ENCODE measurements at regions not wholly inside any gene's neighbourhood (a gene's known extent, or its start where the extent isn't known, plus 50 kb on each side); places are given as distances from the start of the nearest gene placed in this dataset.

DNA sequence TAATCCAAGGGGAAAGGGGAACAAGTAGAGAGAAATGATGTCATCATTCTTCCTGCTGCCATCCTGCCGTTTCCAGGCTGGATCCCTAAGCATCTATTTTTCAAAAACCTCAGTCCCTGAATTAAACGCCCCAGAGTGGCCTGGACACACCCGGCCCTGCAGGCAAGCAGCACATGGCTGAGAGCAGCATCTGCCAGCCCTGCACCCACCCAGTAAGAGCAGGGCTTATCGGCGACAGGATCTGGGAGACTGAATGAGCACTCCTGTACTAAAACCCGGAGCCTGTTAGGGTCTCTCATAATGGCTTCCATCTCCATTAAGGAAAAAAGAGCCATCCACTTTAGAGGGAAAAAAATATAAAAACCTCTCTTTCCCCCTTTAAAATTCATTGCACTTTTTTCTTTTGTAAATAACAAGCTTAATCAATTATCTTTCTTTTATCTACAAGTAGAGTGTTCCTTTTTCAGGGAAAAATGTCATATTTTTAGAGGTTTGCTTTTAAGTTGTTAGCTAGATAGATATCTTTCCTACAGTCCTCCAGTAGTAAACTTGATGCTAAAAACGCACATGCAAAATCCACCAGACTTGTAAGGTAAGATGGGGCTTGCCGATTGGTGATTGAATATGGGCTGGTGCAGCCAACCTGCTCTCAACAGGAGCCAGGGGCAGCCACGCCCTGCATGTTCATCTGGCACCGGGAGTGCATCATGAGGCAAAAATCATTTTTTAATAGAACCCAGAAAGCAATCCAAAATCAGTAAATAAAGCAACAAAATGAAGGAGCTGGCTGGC lies 457.8 kb downstream of the EIPR1 start:
- no peak overlapping the region for H3K27ac ChIP-seq (ENCODE audit: low read depth, low read length)
- no peaks in the 10 kb centered on the region for H3K4me1 ChIP-seq (ENCODE audit: control insufficient read depth, low read length)
- H3K4me2 ChIP-seq (ENCODE audit: low read length), result no peak overlapping the region
- H3F3A ChIP-seq (ENCODE audit: control insufficient read depth, insufficient read depth), result no peaks in the 10 kb centered on the region
- H3K79me2 ChIP-seq (ENCODE audit: control insufficient read depth, low read length), result no peaks in the 10 kb centered on the region
- H3K27me3 ChIP-seq (ENCODE audit: control insufficient read depth, low read length), result no peaks in the 10 kb centered on the region
- H3K4me3 ChIP-seq (ENCODE audit: low read length), result no peak overlapping the region
- no peaks in the 10 kb centered on the region for H3K36me3 ChIP-seq (ENCODE audit: control insufficient read depth, low read length)
- H3K9me2 ChIP-seq (replicated peaks; ENCODE audit: control insufficient read depth, low read length), result no peaks in the 10 kb centered on the region
- peaks cover 5% of the 10 kb centered on the region; the same call in 1 of the 2 replicates for H3K9me3 ChIP-seq (ENCODE audit: control insufficient read depth, insufficient read depth, low read length)
- no peaks in the 10 kb centered on the region for H4K20me1 ChIP-seq (ENCODE audit: control insufficient read depth, insufficient read depth, low read depth, low read length)
- TF ChIP-seq, protein P1, sequence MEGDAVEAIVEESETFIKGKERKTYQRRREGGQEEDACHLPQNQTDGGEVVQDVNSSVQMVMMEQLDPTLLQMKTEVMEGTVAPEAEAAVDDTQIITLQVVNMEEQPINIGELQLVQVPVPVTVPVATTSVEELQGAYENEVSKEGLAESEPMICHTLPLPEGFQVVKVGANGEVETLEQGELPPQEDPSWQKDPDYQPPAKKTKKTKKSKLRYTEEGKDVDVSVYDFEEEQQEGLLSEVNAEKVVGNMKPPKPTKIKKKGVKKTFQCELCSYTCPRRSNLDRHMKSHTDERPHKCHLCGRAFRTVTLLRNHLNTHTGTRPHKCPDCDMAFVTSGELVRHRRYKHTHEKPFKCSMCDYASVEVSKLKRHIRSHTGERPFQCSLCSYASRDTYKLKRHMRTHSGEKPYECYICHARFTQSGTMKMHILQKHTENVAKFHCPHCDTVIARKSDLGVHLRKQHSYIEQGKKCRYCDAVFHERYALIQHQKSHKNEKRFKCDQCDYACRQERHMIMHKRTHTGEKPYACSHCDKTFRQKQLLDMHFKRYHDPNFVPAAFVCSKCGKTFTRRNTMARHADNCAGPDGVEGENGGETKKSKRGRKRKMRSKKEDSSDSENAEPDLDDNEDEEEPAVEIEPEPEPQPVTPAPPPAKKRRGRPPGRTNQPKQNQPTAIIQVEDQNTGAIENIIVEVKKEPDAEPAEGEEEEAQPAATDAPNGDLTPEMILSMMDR (IDR thresholded peaks at IDR 0.05; ENCODE audit: low read depth, low read length, poor library complexity, severe bottlenecking), result no peak
- TF ChIP-seq EZH2phosphoT487 (IDR thresholded peaks at IDR 0.05; ENCODE audit: borderline replicate concordance, low read length), result no peak

DNA sequence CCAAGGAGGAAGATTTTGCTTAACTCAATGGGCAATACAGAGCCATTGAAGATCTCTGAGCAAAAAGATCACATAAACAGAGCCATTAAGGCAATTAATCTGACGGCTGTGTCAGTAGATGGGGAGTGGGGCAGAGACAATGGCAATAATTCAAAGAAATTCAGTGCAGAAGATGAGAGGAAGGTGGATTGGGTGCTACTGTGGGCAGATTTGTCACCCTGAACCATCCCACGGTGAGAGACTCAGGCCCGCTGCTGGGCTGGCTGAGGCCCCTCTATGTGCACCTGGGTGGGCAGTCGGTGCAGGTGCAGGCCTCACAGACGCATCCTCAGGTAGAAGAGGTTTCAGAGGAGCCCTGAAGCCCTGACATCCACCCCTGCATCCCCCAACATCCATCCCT lies 458.6 kb downstream of the EIPR1 start:
- no peaks in the 10 kb centered on the region for H3K4me1 ChIP-seq (ENCODE audit: control insufficient read depth, low read length)
- no peaks in the 10 kb centered on the region for H4K20me1 ChIP-seq (ENCODE audit: control insufficient read depth, insufficient read depth, low read depth, low read length)
- H3K27ac ChIP-seq (ENCODE audit: low read depth, low read length), result no peak overlapping the region
- H3K36me3 ChIP-seq (ENCODE audit: control insufficient read depth, low read length), result no peaks in the 10 kb centered on the region
- H3K4me2 ChIP-seq (ENCODE audit: low read length), result no peak overlapping the region
- no peaks in the 10 kb centered on the region for H3K27me3 ChIP-seq (ENCODE audit: control insufficient read depth, low read length)
- TF ChIP-seq, protein P1 (IDR thresholded peaks at IDR 0.05; ENCODE audit: low read depth, low read length, poor library complexity, severe bottlenecking), result no peak
- no peak for TF ChIP-seq EZH2phosphoT487 (IDR thresholded peaks at IDR 0.05; ENCODE audit: borderline replicate concordance, low read length)
- H3K79me2 ChIP-seq (ENCODE audit: control insufficient read depth, low read length), result no peaks in the 10 kb centered on the region
- H3K4me3 ChIP-seq (ENCODE audit: low read length), result no peak overlapping the region
- H3K9me2 ChIP-seq (replicated peaks; ENCODE audit: control insufficient read depth, low read length), result no peaks in the 10 kb centered on the region
- H3F3A ChIP-seq (ENCODE audit: control insufficient read depth, insufficient read depth), result no peaks in the 10 kb centered on the region
- H3K9me3 ChIP-seq (ENCODE audit: control insufficient read depth, insufficient read depth, low read length), result peaks cover 5% of the 10 kb centered on the region; the same call in 1 of the 2 replicates

DNA sequence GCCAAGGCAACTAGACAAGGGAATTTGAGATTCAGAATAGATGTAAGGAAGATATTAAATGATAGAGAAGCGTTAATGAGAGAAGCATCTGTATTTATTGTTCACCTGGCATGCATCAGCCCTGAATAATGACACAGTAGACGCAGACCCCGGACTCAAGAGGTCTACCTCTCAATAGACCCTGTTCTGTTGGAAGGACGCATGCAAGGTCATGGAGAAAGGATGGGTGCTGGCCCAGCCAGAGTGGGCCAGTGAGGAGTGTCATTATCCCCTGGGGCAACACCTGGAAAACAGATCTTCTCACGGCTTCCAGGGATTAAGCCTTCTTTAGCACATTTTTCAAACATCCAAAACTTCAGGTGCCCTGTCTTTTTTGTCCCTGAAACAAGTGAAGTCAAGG lies 461.0 kb downstream of the EIPR1 start:
- no peak for TF ChIP-seq EZH2phosphoT487 (IDR thresholded peaks at IDR 0.05; ENCODE audit: borderline replicate concordance, low read length)
- TF ChIP-seq, protein P1 (IDR thresholded peaks at IDR 0.05; ENCODE audit: low read depth, low read length, poor library complexity, severe bottlenecking), result no peak
- no peaks in the 10 kb centered on the region for H3K36me3 ChIP-seq (ENCODE audit: control insufficient read depth, low read length)
- H3K27me3 ChIP-seq (ENCODE audit: control insufficient read depth, low read length), result no peaks in the 10 kb centered on the region
- no peaks in the 10 kb centered on the region for H4K20me1 ChIP-seq (ENCODE audit: control insufficient read depth, insufficient read depth, low read depth, low read length)
- no peak overlapping the region for H3K27ac ChIP-seq (ENCODE audit: low read depth, low read length)
- H3K4me1 ChIP-seq (ENCODE audit: control insufficient read depth, low read length), result no peaks in the 10 kb centered on the region
- no peaks in the 10 kb centered on the region for H3K79me2 ChIP-seq (ENCODE audit: control insufficient read depth, low read length)
- no peaks in the 10 kb centered on the region for H3K9me2 ChIP-seq (replicated peaks; ENCODE audit: control insufficient read depth, low read length)
- H3K4me3 ChIP-seq (ENCODE audit: low read length), result no peak overlapping the region
- no peaks in the 10 kb centered on the region for H3F3A ChIP-seq (ENCODE audit: control insufficient read depth, insufficient read depth)
- peaks cover 5% of the 10 kb centered on the region; the same call in 1 of the 2 replicates for H3K9me3 ChIP-seq (ENCODE audit: control insufficient read depth, insufficient read depth, low read length)
- no peak overlapping the region for H3K4me2 ChIP-seq (ENCODE audit: low read length)

Data from DOHH2 (cell line).